HEK293 (cell line): ENCODE measurements at regions not wholly inside any gene's neighbourhood (a gene's known extent, or its start where the extent isn't known, plus 50 kb on each side); places are given as distances from the start of the nearest gene placed in this dataset.

Experiments
- CTCF ChIP-seq: fragments of 450-650 bp; formaldehyde crosslinking; IDR thresholded peaks from 2 replicates; pipeline ENCODE4 v1.5.1; 2016; ENCODE audit warnings: missing biosample characterization, missing genetic modification characterization
- PATZ1 ChIP-seq: fragments of 450-650 bp; formaldehyde crosslinking; IDR thresholded peaks from 2 replicates; pipeline ENCODE4 v1.5.1; 2016; ENCODE audit warnings: missing biosample characterization, missing genetic modification characterization
- YY1 ChIP-seq: fragments of 450-650 bp; formaldehyde crosslinking; IDR thresholded peaks from 2 replicates; pipeline ENCODE4 v1.5.1; 2018; ENCODE audit warnings: missing biosample characterization, missing genetic modification characterization
- ZBTB44 ChIP-seq: fragments of 450-650 bp; IDR thresholded peaks from 2 replicates; pipeline ENCODE4 v1.5.1; 2018; ENCODE audit warnings: missing biosample characterization, mild to moderate bottlenecking, missing genetic modification characterization
- ZNF132 ChIP-seq: fragments of 450-650 bp; formaldehyde crosslinking; IDR thresholded peaks from 2 replicates; pipeline ENCODE4 v1.5.1; 2017; ENCODE audit warnings: missing biosample characterization, missing genetic modification characterization, borderline replicate concordance
- ZNF140 ChIP-seq: fragments of 450-650 bp; formaldehyde crosslinking; IDR thresholded peaks from 2 replicates; pipeline ENCODE4 v1.5.1; 2016; ENCODE audit warnings: missing biosample characterization, missing genetic modification characterization
- ZNF24 ChIP-seq: fragments of 450-650 bp; formaldehyde crosslinking; IDR thresholded peaks from 2 replicates; pipeline ENCODE4 v1.5.1; 2016; ENCODE audit warnings: missing biosample characterization, missing genetic modification characterization
- ZNF362 ChIP-seq: fragments of 450-650 bp; formaldehyde crosslinking; IDR thresholded peaks from 2 replicates; pipeline ENCODE4 v1.5.1; 2016; ENCODE audit warnings: missing biosample characterization, missing genetic modification characterization
- ZNF366 ChIP-seq: fragments of 450-650 bp; formaldehyde crosslinking; conservative IDR thresholded peaks from 2 replicates; pipeline ENCODE4 v1.5.1; 2016; ENCODE audit warnings: missing biosample characterization, missing genetic modification characterization
- ZNF561 ChIP-seq: fragments of 450-650 bp; IDR thresholded peaks from 2 replicates; pipeline ENCODE4 v1.5.1; 2018; ENCODE audit warnings: missing biosample characterization, missing genetic modification characterization, borderline replicate concordance
- ZNF792 ChIP-seq: fragments of 450-650 bp; formaldehyde crosslinking; IDR thresholded peaks from 2 replicates; pipeline ENCODE4 v1.5.1; 2016; ENCODE audit warnings: missing biosample characterization, missing genetic modification characterization
- TF ChIP-seq, protein P1 (sequence below): fragments of 450-650 bp; formaldehyde crosslinking; IDR thresholded peaks from 2 replicates; pipeline ENCODE4 v1.5.1; 2017; ENCODE audit warnings: missing biosample characterization, missing genetic modification characterization

DNA sequence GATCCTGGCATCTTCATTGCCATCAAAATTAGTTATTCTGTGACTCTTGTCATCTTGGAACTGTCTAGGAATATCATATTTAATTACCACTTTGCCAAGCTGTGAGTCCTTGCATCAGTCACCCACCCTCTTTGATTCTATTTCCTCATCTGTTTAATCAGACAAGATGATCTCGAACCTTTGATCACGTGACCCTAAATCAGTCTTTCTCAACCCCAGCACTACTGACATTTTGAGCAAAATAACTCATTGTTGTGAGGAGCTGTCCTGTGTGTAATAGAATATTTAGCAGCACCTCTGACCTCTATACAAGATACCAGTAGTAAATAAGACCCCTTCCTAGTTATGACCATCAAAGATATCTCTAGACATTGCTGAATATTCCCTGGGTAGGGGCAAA lies 343.4 kb upstream of the ARPP21 start:
- TF ChIP-seq PATZ1 (tag by site-specific recombination) (no peak), YY1 (tag by site-specific recombination) (no peak), ZNF362 (tag by site-specific recombination) (no peak), ZNF24 (tag by site-specific recombination) (no peak), ZNF132 (tag by site-specific recombination) (no peak), CTCF (no peak), ZNF140 (tag by site-specific recombination) (no peak), ZNF561 (no peak), ZBTB44 (tag by site-specific recombination) (no peak), ZNF366 (tag by site-specific recombination) (no peak), ZNF792 (tag by site-specific recombination) (no peak)
- TF ChIP-seq, protein P1, sequence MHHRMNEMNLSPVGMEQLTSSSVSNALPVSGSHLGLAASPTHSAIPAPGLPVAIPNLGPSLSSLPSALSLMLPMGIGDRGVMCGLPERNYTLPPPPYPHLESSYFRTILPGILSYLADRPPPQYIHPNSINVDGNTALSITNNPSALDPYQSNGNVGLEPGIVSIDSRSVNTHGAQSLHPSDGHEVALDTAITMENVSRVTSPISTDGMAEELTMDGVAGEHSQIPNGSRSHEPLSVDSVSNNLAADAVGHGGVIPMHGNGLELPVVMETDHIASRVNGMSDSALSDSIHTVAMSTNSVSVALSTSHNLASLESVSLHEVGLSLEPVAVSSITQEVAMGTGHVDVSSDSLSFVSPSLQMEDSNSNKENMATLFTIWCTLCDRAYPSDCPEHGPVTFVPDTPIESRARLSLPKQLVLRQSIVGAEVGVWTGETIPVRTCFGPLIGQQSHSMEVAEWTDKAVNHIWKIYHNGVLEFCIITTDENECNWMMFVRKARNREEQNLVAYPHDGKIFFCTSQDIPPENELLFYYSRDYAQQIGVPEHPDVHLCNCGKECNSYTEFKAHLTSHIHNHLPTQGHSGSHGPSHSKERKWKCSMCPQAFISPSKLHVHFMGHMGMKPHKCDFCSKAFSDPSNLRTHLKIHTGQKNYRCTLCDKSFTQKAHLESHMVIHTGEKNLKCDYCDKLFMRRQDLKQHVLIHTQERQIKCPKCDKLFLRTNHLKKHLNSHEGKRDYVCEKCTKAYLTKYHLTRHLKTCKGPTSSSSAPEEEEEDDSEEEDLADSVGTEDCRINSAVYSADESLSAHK (tag by site-specific recombination): no peak
